GM11168 (cell line): ENCODE measurements at regions not wholly inside any gene's neighbourhood (a gene's known extent, or its start where the extent isn't known, plus 50 kb on each side); places are given as distances from the start of the nearest gene placed in this dataset.

ENCODE experiments used
- in situ Hi-C: fragments of 300-500 bp; cut with MboI; formaldehyde crosslinking; loops from one replicate; pipeline ENCODE4 v1.12.0; 2022; ENCODE audit warnings: low sequenced_read_pairs; ENCODE audit not compliant: unreplicated experiment

DNA sequence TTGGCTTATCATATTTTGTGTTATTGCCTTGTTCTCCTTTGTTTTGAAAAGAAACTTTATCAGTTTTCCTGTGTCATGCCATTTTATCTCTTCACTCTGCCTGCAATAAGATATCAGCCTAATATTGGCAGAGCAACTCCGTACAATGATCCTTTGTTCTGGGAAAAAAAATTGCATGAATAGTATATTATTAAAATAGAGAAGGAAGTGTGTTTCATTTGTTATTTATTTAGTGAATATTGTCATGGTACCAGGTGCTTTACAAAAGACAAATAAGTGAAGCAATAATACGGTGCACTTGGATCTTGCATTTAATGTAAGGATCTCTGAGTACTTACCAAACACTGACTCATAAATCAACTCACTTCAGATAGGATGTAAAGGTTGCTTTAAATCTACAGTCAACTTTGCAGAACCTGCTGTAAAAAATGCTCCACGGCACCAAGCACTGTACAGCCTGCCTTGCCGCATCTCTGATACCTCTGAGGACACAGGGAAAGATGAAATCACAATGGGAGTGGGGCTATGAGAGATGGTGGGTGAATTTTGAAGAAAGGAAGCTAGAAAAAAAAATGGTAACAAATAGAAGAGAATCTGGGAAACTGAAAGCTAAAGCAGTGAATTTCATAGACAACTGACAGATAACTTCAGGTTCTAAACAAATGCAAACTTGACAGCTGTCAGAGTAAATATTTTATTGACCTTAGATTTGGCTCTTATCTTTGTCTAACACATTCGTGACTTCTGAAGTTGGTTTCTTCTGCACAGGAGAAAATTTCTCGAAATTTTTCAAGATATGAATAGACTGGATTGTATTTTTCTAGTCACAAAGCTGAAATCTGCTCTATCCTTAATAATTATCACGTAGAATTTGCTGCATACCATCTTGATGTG, 232.1 kb downstream of the ENC1 start:
- in situ Hi-C loops: no loop called here

DNA sequence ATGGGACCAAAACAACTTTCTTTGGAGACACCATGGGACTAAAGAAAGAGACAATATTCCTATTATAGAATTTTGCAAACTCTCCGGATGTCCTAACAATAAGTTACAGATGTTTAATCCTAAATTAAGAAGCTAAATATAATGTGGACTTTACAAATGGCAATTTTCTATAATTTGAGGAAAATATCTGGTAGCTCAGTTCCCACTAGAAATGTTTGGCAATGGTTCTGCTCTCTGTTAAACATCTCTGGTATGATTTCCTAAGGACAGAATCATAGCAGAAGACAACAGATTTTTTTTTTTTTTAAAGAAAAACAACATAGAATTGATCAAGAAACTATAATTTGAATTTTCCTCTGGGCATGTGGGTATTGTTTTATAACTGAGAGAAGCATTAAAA, 232.8 kb downstream of the ENC1 start:
- in situ Hi-C loops: no loop called here

DNA sequence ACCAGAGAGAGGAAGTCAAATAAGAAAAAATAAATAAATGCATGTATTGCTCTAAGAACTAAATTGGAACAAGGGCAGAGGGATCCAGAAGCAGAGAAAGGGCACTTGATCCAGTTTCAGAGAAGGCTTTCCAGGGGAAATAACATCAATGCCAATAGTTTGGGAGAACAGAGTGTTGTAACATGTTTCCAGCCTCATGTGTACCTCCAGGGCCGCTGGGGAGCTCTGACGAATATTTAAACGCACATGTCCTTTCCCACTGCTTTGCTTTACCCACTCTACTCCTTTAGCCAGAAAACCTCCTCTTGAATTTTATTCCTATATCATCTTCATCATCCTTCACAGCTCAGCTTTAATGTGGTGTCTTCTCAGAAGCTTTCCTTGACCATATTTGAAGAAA, 233.7 kb downstream of the ENC1 start:
- in situ Hi-C loops: no loop called here

DNA sequence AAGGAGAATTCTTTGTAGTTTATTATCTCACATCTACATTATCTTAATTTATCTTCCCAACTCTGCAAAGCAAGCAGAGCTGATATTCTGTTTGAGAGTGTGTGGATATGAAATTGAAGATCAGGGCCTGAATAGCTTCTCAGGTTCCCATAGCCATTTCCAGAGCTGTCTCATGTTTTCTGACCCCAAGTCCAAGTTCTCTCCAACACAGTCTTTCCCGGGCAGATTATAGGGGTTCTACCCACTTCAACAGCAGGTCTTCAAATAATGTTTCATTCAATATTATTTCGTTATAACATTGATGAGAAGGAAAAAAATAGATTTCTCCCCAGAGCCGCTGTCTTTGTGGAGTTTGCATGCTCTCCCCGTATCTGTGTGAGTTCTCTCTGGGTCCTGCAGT, 234.9 kb downstream of the ENC1 start:
- in situ Hi-C loops: no loop called here

DNA sequence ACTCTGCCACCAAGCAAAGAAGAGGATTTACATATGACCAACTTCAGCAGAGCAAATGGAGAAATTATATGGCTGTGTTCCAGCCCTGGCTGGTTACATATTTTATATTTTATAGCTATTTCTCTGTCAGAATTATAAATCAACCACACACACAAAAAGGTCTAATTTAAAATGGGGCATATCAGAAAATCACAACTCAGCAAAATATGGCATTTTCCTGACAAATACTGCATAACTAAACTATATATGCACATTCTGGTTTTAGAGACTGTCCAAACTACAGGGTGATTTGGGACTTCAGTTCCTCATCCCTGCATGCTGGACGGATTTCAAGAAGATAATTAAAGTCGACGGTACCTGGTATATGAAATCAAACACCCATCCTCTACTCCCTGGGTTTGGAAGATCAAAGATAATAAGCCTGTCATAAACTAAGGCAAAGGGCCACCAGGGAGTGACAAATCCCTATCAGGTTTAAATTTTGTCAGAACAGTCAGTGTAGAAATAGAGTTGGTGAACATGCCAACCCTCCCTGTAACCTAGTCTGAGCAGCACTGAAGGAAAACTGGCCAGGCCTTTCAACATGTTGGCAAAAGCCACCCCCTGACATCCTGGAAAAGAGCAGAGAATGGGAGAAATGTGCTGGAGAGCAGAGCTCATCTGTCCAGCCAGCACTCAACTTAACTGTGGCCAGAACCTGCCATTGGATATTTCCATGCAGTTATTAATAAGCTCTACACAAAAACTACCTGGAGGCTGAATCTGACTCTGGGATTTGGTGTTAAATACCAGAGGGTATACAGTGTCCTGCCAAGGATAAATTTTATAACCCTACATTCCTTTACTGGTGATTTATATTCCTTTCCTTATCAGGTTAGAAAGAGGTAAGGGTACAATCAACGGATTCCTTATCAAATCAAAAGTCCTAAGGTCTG, 235.7 kb downstream of the ENC1 start:
- in situ Hi-C loops: no loop called here

DNA sequence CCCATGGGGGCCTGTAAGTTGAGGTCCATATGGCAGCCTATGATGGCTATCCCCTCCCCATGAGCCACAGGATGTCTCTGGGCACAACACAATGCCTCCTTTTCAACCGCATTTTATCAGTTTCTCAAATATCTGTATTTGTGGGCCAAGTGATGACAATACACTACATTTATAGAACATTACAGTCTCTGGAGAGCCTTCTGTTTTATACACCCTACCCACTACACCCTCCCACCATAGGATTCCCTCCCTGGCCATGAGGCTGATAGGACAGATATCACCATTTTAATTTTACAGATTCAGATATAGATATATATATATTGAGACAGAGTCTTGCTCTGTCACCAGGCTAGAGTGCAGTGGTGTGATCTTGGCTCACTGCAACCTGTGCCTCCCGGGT, 236.8 kb downstream of the ENC1 start:
- in situ Hi-C loops: no loop called here

DNA sequence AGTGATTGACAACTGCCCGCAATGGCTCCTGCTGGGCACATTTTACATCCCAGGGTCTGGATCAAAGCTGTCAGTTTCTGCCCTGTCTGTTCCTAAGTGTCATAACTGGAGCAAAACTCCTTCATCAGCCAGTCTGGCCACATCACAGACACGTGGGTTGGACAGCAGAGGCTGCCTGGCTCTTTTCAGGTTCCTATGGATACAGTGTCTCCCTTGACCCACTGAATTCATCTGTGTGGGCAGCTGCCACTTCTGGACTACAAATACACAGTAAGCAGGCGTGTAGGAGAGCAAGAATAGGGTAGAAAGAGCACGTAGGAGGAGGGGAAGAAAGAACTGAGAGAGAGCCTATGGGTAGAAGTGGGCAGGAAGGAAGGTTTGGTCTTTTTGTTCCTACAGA, 238.0 kb downstream of the ENC1 start:
- in situ Hi-C loops: no loop called here

DNA sequence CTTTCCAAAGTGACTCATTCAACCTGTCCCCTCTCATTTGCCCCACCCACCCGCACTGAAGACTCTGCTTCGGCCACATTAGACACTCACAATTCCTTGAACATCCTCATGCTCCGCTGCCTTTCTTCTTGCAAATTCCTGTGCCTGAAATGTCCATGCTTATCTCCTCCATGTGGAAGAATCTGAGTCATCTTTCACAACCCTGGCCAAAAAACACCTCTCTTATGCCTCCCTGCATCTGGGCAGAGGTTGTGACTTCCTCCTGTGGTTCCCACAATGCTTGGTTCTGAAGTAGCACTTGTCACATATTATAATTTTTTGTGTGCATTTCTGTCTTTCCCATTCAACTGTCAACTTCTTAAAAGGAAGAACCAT, 238.6 kb downstream of the ENC1 start:
- in situ Hi-C loops: no loop called here

DNA sequence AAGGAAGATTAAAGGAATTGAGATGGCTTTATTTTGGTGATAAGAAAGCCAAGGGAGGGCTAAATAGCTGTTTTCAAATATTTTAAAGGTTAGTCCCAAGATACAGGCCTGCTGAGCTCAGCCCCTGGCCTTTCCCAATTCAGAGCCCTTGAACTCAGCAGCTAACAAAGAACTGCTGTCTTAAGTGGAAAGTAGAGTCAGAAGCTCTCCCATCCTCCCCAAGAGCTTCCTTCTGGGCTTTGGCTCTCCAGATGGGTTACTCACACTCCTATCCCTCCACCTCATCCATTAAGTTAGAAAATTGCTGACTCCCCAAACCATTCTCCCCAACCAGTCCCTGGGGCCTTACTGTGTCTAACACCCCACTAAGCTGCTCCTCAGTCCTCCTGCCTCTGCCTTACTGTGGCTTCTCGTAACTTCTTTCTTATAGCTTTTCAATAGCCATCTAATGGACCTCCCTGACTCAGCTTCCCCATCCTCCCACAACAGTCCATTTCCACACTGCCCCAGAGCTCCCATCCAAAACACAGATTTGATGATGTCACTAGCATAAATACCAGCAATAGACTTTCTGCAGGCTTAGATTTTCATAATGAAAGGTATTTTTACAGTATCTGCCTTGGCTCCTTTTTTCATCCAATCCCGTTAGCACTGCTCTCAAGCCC, 239.1 kb downstream of the ENC1 start:
- in situ Hi-C loops: no loop called here

DNA sequence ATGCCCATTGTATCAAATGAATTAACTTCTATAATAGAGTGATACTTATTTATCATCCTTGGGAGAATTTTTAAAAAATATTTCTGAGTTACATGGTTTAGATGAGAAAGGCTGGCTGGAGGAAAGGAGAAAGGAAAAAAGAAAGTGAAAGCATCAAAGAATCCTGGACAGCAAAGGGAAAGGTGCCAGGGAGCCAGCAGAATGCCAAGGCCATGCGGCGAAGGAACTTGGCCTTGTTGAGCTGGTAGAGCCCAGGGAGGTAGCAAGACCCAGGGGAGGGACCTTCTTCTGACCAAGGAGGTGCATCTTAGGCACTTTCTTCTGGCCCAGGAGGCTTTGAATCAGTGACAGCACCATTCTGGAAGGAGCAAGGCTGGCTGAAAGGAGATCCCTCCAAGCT, 240.5 kb downstream of the ENC1 start:
- in situ Hi-C loops: no loop called here

DNA sequence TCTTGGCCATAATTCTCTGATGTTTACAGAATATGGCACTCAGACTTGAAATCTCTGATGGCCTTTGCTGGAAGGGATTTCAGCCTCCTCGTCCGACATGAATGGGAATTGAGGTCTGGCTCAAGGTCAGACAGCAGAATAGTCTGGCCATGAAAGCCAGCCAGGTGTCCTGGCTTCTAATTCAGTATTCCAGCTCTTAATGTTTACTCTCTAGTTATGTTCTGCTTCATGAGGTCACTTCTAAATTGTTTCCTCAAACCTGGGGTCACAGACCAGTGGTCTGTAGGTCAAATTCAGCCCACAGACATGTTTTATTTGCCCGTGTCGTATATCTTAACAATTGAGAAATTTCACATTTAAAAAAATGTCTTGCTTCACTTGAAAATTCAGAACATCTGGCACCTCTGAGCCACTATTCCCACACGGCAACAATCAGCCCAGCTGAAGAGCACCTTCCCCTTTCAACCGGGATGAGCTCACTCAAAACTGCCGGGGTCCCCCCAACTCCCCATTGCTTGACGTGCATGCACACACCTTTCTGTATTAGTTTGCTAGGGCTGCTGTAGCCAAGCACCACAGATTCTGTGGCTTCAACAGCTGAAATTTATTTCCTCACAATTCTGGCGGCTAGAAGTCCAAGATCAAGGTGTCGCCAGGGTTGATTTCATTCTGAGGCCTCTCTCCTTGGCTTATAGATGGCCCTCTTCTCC, 243.5 kb downstream of the ENC1 start:
- in situ Hi-C loops: loop anchor here (10.0 kb wide), 2 partner anchors 248 to 492 kb away; partner anchors contain the start of gene ENC1

DNA sequence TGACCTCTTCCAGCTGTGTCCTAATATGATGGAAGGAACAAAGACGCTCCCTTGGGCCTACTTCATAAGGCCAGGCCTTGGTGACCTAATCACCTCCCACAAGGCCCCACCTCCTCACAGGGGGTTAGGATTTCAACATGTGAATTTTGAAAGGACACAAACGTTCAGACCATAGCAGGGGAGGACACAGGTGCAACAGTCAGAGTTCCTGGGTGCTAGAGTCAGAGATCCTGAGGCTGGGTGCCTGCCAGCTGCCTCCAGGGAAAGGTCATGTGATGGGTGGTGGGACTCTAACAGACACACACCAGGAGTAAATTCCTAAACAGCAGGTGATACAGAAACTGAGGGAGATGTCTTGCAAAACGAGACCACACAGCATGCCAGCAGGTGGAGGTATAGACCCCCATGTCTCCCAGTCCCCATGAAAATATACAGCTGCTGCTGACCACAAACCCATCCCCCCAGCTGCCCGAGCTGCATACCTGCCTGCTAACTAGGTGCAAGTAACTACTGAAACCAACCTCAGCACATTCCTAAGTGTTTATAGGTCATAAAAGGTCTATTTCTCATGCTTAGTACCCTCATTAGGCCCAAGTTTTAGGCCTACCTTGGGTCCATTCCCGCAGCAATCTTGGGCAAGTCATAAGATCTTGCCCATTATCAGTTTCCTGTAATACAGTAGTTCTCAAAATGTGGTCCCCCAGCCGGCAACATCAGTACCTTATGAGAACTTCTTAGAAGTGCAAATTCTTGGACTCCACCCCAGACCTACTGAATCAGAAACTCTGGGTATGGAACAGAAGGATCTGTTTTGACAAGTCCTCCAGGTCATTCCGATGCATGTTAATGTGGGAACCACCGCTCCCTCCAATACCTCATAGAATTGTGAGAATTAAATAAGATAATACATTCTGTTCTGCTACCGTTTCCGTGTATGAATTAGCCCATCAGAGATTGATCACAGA, 245.3 kb downstream of the ENC1 start:
- in situ Hi-C loops: loop anchor here (10.0 kb wide), 2 partner anchors 250 to 490 kb away; partner anchors contain the start of gene ENC1

DNA sequence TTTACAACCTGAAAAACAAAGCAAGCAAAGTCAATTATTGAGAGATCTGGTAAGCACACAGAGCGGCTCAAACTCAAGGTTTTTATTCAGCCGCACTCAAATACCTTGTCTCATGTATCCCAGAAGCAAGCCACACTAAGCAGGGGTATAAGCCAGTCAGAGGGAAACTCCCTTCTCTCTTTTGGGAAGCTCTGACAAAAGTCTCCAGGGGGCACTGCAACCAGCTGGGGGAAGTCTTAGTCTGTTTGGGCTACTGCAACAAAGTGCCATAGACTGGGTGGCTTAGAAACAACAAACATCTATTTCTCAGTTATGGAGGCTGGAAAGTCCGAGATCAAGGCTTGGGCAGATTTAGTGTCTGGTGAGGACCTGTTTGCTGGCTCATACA, 246.0 kb downstream of the ENC1 start:
- in situ Hi-C loops: loop anchor here (10.0 kb wide), 2 partner anchors 250 to 490 kb away; partner anchors contain the start of gene ENC1

DNA sequence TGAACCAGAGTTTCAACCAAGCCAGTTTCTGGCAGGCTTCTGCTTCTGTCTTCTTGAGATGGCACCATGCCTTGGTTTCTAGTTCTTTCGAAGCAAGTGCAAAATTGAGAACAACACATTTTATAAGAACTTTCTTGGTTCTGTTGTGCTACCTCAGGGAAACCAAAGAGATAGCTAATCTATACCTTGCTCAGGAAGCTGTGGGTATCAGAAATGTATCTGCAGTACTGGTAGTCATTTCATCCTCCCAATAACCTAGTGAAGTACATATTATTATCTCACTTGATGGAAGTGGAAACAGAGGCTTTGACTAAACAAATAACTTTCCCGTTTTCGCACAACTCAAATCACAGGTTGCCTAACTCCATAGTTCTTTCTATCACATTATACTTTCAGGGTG, 246.6 kb downstream of the ENC1 start:
- in situ Hi-C loops: loop anchor here (10.0 kb wide), 2 partner anchors 251 to 489 kb away; partner anchors contain the start of gene ENC1

DNA sequence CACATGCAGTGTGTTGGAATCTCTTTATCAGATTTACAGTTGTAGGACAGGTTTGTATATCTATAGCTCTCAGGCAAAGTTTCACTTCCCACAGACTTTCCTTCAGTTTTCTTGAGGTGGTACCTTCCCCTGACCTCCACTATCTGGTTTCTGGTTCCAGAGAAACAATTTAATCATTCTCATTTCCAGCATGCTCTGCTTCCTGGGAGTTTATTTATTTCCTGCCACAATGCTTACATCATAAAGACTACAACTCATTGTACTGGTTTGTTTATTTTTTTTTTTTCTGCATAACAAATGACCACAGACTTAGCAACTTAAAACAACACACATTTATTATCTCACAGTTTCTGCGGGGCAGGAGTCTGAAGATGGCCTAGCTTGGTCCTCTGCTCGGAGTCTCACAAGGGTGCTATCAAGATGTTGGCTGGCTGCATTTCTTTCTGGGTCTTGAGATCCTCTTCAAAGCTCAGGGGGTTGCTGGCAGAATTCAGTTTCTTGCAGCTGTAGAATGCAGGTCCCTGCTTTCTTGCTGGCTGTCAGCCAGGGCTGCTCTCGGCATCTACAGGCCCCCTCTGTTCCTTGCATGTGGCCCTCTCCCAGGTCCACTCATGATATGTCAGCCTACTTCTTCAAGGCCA, 247.7 kb downstream of the ENC1 start:
- in situ Hi-C loops: loop anchor here (10.0 kb wide), 2 partner anchors 252 to 488 kb away; partner anchors contain the start of gene ENC1

DNA sequence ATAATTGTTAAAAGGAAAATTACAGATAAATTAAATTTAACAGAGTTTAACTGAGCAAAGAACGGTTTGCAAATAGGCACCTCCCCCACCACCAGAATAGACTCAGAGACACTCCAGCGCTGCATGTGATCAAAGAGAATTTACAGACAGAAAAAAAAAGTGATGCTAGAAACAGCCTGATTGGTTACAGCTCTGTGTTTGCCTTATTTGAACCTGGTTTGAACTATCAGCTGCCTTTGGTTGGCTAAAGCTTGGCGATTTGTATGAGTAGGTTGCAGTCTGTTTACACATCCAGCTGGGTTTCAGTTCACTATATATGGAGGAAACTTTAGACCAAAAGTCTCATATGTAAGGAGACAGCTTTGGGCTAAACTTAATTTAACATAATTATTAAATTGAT, 249.1 kb downstream of the ENC1 start:
- in situ Hi-C loops: loop anchor here (10.0 kb wide), 2 partner anchors 253 to 487 kb away; partner anchors contain the start of gene ENC1

DNA sequence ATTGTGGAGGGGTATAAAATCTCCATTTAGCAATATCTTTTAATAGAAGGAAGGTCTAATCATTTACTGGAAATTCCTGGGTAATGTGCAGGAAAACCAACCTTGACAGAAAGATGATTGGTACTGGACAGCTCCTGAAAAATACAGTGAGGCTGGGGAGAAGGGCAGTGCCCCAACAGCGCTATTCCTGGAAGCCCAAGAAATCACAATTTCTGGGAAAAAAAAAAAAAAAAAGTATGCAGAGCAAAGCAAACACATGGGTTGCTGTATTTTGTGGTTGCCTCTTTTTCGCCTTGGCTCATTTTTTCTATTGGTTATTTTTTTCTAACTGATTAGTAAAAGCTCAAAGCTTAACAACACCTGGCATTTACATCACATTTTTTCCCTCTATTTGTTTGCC, 249.7 kb downstream of the ENC1 start:
- in situ Hi-C loops: loop anchor here (10.0 kb wide), 2 partner anchors 254 to 486 kb away; partner anchors contain the start of gene ENC1

DNA sequence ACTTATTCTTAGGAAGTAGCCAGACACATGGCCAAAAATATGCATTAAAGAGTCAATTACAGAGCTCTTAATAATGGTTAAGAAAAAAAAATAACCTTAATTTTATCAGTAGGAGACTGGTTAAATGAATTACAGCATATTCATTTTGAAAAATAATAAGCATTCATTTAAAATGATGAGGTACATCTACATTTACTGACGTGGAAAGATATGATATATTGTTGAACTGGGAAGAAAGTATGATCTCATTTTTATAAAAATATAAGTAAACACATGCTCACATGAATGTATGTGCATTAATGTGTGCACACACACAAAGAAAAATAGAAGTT, 250.3 kb downstream of the ENC1 start:
- in situ Hi-C loops: loop anchor here (10.0 kb wide), 2 partner anchors 255 to 485 kb away; partner anchors contain the start of gene ENC1
